HG03196 (cell line): ENCODE measurements at regions not wholly inside any gene's neighbourhood (a gene's known extent, or its start where the extent isn't known, plus 50 kb on each side); places are given as distances from the start of the nearest gene placed in this dataset.
"Not testable (repeated sequence)": the region's sequence is repeated elsewhere in the genome, so short reads cannot be mapped to it uniquely, and the experiment has no call there.

Experiments used
- ATAC-seq: cut with Tn5 transposase; IDR thresholded peaks from one replicate; pipeline ENCODE4 v1.9.1; 2021; ENCODE audit not compliant: unreplicated experiment

DNA sequence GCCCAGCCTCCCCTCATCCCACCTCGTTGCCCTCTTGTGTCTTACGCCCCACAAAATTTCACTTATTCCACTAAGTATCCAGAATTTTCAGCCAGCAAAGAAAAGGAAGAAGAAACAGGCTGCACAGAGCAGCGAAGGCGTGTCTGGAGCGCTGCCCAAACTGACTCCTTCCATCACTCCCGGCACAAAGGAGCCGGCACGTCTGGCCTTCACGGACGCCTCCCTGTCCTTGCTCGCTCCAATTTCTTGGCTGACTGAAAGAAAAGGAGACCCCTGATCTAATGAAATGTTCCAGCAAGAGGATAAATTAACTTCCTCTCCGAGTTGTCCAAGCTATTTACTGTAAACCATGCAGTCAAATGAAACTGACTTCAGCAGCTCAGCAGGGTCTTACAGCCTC is 152.3 kb upstream of the CDH4 start:
- ATAC-seq = no peak

DNA sequence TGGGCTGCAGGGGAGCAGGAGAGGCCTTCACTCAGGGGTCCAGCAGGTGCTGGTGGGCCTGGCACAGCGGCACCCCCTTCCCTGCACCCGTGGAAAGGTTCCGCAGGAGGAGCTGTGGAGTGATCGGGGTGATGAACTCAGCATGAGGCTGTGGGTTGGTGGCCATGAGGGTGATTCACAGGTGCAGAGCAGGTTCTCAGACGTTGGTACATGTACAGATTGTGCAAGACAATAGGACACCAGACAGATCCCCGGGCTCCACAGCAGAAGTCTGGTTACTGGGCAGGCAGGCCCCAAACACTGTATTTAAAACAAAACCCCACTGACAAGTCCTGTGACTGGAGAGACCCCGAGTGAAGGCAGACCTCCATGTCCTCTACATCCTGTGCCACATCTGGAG is 151.6 kb upstream of the CDH4 start:
- no peak for ATAC-seq

GRCh38 chr20:61101321-61101720 is 150.7 kb upstream of the CDH4 start:
- not testable (repeated sequence) for ATAC-seq

DNA sequence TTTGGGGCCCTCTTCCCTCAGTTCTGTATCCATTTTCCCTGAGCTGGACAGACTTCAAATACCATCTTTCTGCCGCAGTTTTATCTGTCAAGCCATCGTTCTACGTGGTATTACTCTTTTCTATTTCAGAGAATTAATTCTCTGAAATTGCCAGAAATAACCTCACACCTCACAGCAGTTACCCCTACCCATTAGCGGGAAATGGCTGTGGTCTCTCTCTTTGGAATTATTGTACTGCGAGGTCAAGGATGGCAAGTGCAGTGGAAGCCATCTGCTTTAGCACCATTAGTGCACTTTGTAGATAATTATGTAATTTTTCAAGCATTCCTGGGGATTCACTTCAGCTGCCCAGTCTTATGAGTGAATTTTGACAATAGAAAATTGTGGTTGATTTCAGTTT is 147.8 kb upstream of the CDH4 start:
- ATAC-seq = no peak

GRCh38 chr20:61105395-61105794 is 146.7 kb upstream of the CDH4 start:
- ATAC-seq = no peak

DNA sequence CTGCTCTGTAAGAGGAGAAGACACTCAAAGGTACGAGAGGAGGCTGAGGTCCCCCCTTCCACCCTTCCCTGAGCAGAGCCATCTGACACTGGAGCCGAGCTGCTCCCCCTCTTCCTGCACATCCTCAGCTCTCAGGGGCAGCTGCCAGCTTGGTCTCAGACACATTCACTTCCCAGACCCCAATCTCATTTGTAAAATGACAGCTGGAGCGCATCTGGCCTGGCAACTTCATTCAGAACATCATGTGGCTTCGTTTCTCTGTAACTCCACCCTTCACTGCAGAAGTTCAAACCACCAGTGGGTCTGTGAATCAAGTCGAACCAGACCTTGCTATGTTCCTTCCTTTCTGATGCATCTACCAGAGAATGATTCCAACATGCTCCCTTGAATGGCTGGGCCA is 145.6 kb upstream of the CDH4 start:
- no peak for ATAC-seq

DNA sequence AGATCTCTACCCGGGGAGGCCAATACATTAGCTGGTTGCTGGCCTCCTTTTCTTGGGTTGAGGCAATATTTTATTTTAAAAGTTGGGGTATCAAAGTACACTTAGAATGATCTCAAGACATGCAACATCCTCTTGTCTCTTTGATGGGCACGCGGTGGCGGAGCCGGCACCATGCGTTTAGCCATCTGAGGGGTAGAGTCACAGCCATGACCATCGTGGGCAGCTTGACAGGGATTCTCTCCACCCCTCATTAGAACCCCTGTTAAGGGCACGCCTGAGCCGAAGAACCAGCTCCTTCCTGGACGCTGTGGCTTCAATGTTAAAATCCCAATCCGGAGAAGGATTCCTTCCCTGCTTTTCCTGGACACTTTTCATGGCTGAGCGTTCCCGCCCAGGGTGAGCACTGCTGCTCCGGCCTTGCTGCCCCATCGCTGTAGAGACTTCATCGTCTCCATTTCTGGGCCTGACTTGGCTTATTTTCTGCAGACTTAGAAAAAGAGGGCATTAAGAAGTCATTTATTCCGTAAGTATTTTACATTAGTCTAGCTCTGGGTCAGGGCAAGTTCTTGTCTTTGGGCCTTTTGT is 142.7 kb upstream of the CDH4 start:
- ATAC-seq = no peak

DNA sequence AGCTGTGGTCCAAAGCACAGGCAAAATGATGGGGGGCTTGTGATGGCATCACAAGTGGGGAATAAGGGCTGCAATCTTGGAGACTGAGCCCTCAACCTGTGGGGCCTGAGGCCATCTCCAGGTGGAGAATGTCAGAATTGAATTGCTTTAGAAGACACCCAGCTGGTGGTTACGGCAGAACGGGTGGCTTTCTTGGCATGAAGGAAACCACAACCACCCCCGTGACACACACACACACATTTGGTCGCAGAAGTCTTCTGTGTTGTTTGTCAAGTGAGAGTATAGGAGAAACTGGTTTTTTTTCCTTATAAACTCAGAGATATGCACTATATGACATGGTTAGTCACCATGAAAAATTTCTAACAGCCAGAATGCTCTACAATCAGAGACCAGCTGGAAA is 139.5 kb upstream of the CDH4 start:
- no peak for ATAC-seq

- ATAC-seq = no peak
These were observed 138.3 kb upstream of the CDH4 start for GRCh38 chr20:61113731-61114130.

DNA sequence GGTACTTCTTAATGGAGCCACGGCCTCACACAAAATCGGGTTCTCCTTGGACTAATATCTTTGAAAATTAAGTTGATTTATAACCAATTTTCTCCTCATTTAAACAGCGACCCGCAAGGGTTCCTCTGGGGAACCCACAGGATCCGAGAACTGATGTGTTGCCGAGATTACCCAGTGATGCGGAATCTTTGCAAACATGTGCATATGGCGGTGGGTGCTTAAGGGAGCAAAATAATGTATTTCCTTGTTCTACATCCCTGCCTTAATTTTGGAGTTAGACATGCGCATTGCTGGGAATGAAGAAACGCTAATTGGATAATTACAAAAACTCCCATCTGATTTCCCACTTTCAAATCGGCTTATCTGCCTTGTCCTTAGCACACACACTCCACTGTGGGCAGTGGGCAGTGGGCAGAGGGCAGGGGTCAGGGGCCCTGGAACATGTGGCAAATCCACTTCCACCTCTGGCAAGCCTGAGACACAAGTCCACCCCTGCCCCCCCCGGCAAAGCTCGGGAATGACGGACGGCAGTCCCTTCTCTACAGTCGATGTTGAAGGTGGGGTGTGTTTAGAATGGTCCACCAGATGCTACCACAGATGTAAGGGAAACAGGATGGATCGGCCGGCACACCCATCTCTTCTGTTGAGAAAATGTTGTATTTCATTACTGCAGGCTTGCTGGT is 137.4 kb upstream of the CDH4 start:
- ATAC-seq = no peak

DNA sequence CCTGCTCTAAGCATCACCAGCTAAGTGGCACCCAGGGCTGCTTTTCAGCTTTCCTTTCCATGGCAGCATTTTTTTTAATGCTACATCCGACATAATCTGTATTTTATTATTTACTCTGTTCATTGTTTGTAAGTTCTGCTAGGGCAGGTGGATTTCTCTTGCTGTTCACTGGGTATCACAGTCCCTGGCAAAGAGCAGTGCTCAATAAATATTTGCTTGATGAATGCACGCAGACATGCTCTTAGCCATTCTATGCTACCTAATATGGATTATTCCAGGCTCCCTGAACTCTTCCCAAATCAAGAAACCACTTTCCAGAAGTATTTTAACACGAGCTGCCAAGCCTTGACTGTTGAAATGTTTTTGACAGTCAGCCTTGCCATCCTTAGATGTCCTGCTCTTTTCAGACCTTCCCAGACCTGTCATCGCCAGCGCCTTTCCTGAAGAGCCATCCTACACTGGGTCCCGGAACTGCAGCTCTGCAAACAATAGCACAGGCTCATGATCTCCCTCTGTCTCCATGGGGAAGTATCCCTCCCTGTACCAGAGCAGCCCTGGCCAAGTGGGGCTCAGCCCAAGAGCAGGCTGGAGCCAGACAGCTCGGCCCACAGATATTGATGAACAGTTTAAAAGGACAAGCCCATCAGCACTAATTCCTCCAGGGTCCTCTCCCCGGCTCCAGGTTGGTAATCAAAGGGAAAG is 136.5 kb upstream of the CDH4 start:
- ATAC-seq = no peak

DNA sequence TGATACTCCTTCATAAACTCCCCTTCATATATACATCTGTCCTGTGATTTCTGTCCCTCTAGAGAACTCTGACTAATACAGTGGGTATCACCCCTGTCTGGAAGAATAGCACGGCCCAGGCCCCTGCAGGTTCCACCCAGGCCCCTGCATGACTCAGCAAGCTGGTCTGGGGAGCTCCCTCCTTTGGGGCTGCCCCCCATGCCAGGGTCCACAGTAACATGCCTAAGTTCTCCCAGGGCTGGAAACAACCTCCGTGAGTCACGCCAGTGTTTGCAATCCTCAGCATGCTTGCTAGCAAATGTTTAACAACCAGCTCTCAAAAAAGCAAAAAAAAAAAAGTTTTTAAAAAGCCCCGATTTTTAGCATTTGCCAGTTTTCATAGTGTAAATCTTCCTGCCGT is 134.3 kb upstream of the CDH4 start:
- no peak for ATAC-seq

GRCh38 chr20:61118429-61119224 is 133.4 kb upstream of the CDH4 start:
- no peak for ATAC-seq

GRCh38 chr20:61119273-61119672 is 132.8 kb upstream of the CDH4 start:
- ATAC-seq = no peak

DNA sequence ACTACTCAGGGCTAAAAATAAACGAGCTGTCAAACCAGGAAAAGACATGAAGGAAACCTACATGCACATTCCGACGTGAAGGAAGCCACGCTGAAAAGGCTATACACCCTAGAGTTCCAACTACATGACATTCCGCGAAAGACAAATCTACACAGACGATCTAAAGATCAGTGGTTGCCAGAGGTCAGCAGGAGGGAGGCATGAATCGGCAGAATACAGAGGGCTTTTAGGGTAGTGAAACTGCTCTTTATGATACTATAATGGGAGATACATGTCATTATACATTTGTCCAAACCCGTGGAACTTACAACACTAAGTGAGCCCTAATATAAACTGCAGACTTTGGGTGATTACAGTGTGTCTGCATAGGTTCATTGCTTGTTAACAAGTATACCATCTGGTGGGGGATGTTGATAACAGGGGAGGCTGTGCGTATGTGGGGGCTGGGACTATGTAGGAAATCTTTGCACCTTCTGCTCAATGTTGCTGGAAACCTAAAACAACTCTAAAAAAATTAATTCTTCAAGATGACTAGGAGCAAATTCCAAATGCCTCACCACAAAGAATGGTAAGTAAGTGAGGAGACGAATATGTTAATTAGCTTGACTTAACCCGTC is 132.2 kb upstream of the CDH4 start:
- no peak for ATAC-seq

DNA sequence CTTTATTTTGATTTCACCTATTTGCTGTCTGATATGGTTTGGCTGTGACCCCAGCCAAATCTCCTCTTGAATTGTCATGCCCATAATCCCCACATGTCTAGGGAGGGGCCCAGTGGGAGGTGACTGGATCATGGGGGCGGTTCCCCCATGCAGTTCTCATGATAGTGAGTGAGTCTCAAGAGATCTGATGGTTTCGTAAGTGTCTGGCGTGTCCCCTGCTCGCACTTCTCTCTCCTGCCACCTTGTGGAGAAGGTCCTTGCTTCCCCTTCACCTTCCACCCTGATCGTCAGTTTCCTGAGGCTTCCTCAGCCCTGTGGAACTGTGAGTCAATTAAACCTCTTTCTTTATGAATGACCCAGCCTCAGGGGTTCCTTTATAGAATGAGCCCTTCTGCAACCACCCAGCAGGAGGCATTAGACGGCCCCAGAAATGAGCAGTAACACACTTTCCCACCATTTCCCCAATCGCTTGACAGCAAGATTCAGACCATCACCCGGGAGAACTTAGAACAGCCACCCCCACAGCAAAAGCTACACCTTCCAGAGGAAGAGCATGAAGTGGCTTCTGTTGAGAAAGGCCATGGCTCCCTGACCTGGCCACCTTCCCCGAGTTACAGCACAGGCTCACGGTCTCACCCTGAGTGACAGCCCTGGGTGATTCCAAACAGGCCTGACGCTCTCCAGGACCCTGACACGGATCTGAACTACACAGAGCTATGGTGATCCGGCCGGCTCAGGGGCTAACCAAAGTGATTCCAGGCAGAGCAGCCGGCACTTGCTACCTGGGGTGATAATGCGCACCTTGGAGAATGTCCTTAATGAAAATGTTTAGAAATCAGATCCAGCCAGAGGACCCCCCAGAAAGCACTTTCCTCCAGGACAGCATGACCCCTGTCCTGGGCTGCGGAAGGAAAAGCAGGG is 131.2 kb upstream of the CDH4 start:
- no peak for ATAC-seq

GRCh38 chr20:61121661-61122060 is 130.4 kb upstream of the CDH4 start:
- no peak for ATAC-seq

- no peak for ATAC-seq
These were observed 128.8 kb upstream of the CDH4 start for GRCh38 chr20:61123286-61123685.

DNA sequence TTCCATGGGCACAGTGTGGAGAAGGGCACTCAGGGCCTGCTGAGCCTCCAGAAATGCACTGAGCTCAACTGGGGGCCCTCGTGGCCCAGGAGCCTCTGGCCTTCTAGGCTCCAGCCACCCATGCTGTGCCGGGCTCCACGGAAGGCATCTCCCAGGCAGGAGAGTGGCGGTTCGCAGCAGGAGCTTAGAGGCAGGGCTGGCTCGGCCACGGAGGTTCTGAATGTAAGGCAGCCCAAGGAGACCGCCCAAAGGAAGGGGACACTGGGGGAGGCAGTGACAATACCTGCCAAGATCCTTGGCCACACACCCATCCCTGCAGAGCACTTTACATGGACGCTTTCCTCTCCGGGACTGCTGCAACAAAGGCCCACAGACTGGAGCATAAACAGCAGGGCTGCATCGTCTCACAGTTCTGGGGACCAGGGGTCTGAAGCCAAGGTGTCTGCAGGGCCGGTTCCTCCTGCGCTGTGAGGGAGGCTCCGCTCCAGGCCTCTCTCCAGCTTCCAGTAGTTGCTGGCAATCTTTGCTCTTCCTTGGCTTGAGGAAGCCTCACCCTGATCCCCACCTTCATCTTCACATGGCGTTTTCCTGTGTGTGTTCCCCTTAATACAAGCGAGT is 128.2 kb upstream of the CDH4 start:
- no peak for ATAC-seq

DNA sequence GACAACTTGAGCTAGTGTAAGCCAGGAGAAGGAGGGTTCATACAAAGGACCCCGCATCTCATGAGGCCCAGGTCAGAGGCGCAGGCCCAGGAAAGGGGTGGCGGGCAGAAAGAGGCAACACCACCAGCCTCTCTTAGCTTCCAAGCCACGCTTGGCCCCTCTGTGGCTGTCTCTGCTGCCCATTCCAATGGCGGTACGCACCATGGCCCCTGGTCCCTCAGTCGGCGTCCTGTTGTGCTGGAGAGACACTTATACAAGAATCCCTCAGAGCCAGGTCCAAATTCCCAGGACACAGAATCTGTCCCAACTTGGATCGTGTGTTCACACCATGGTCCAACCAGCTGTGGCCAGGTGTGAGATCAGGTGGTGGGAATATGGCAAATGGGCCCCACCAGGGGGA is 127.0 kb upstream of the CDH4 start:
- no peak for ATAC-seq
